Stimulated activated CD4-positive, alpha-beta T cell treated with anti-CD3 and anti-CD28 coated beads, Interleukin-15, amount 100 ng/mL, for 24 hours (primary cell): ENCODE measurements at regions not wholly inside any gene's neighbourhood (a gene's known extent, or its start where the extent isn't known, plus 50 kb on each side); places are given as distances from the start of the nearest gene placed in this dataset.
A peak's percentile ranks its signal among the peaks of the same experiment; 100 is the strongest.

Source experiments
- DNase-seq: peaks from one replicate; pipeline ENCODE4 v3.0.0-alpha.2; 2020

GRCh38 chr2:118176601-118177000 lies 88.3 kb downstream of the INSIG2 start:
- DNase-seq = no peak

DNA sequence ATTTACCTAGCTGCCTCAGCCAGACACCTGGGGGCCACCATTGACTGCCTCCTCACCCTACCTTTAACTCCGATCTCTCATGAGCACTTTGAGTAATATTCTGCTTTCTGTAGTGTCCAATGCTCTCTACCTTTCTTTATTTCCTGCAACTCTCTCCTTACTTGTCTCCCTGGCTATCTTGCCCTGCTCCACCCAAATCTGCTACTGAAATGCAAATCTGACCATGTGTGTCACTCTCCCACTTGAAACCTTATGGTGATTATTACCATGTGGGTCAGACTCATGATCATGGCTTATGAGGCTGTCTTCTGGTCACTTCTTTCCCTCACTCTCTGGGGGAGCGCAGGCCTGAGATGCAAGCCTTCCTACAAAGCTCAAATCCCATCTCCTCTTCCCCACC lies 83.3 kb downstream of the INSIG2 start:
- no peak for DNase-seq

- DNase-seq = peak; percentile 47
These were observed 81.2 kb downstream of the INSIG2 start for GRCh38 chr2:118169359-118170005.

DNA sequence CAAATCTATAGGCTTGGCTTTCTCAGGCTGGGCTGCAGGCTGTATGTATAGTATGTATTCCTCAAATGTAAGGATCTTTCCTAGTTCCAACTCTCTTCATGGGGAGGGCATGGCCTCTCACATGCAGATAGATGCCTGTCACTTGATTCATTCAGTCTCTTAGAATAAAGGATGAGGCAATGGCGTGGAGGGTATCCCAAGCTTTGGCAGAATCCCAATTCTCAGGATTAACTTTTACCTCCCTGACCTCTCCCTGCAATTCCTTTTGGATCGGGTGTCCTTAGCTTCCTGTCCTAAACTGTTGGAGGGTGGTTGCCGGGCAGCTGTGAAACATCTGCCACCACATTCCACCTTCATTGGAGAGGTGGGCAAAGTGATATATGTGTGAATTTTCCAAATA lies 80.3 kb downstream of the INSIG2 start:
- DNase-seq = no peak

GRCh38 chr2:118167026-118167425 lies 78.8 kb downstream of the INSIG2 start:
- no peak for DNase-seq

GRCh38 chr2:118166242-118166641 lies 78.0 kb downstream of the INSIG2 start:
- no peak for DNase-seq

DNA sequence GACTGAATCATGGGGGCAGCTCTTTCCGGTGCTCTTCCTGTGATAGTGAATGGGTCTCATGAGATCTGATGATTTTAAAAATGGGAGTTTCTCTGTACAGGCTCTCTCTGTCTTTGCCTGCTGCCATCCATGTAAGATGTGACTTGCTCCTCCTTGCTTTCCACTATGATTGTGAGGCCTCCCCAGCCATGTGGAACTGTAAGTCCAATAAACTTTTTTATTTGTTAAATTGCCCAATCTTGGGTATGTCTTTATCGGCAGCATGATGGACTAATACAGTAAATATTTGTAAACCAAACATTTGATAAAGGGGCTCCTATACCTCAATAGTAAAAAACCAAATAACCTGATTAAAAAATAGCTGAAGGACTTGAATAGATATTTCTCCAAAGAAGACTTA lies 77.3 kb downstream of the INSIG2 start:
- no peak for DNase-seq
